IMR-90 (cell line): ENCODE measurements at regions not wholly inside any gene's neighbourhood (a gene's known extent, or its start where the extent isn't known, plus 50 kb on each side); places are given as distances from the start of the nearest gene placed in this dataset.

Experiments
- ATAC-seq: fragments of 200-7000 bp; cut with Tn5 transposase; 2 replicates; pipeline ENCODE4 v1.9.1; 2020; ENCODE audit warnings: low read depth, mild to moderate bottlenecking, moderate library complexity
- BruUV-seq: library from RNA; stranded (reverse); fragments of 400-500 nt; replicated peaks from 2 replicates; lab custom pipeline; 2021; lab: Mats Ljungman, UMichigan
- CTCF ChIA-PET: fragments of 300-600 bp; formaldehyde crosslinking; extraction: SDS; loops from one replicate; lab custom pipeline; 2021; ENCODE audit warnings: antibody characterized with exemption; lab: Yijun Ruan, JAX
- POLR2A ChIA-PET: fragments of 300-600 bp; sonication (Branson Sonifier 250); formaldehyde crosslinking; loops from one replicate; lab custom pipeline; 2022; ENCODE audit warnings: antibody characterized with exemption; ENCODE audit not compliant: unreplicated experiment; lab: Charles Lee
- DNase-seq: peaks from one replicate; pipeline ENCODE4 v3.0.0; 2013
- H2AFZ ChIP-seq: replicated peaks from 2 replicates; pipeline ENCODE3; 2013; ENCODE audit warnings: low read length, mild to moderate bottlenecking; ENCODE audit not compliant: poor library complexity
- H2AK5ac ChIP-seq: 2 replicates; pipeline ENCODE4 v1.6.1; 2013; ENCODE audit warnings: low read depth, low read length, inconsistent platforms
- H2AK9ac ChIP-seq: replicated peaks from 2 replicates; pipeline ENCODE3; 2013; ENCODE audit warnings: mild to moderate bottlenecking, low read depth, low read length, moderate library complexity; ENCODE audit not compliant: poor library complexity
- H2BK120ac ChIP-seq: 2 replicates; pipeline ENCODE4 v1.6.1; 2013; ENCODE audit warnings: low read depth, low read length, inconsistent platforms
- H2BK15ac ChIP-seq: 3 replicates; pipeline ENCODE4 v1.6.1; 2013; ENCODE audit warnings: low read depth, low read length, inconsistent platforms
- H2BK20ac ChIP-seq: 2 replicates; pipeline ENCODE4 v1.6.1; 2013; ENCODE audit warnings: low read depth, mild to moderate bottlenecking, inconsistent platforms, low read length, moderate library complexity
- H2BK5ac ChIP-seq: 2 replicates; pipeline ENCODE4 v1.6.1; 2013; ENCODE audit warnings: mild to moderate bottlenecking, low read depth, low read length, inconsistent platforms; ENCODE audit not compliant: poor library complexity, severe bottlenecking
- H3K14ac ChIP-seq: replicated peaks from 2 replicates; pipeline ENCODE4 v1.6.1; 2013; ENCODE audit warnings: low read depth, low read length, inconsistent platforms
- H3K18ac ChIP-seq: 2 replicates; pipeline ENCODE4 v1.6.1; 2013; ENCODE audit warnings: low read depth, low read length, control low read depth
- H3K23ac ChIP-seq: 2 replicates; pipeline ENCODE4 v1.6.1; 2013; ENCODE audit warnings: low read depth, low read length, inconsistent platforms
- H3K27ac ChIP-seq: 2 replicates; pipeline ENCODE4 v1.5.1; 2013; ENCODE audit warnings: mild to moderate bottlenecking, control low read depth, low read length; ENCODE audit not compliant: insufficient read depth
- H3K27me3 ChIP-seq: 2 replicates; pipeline ENCODE4 v1.6.1; 2013; ENCODE audit warnings: low read length; ENCODE audit not compliant: control insufficient read depth, insufficient read depth
- H3K36me3 ChIP-seq: 2 replicates; pipeline ENCODE4 v1.6.1; 2013; ENCODE audit warnings: low read length, mixed read lengths; ENCODE audit not compliant: control insufficient read depth, insufficient read depth
- H3K4ac ChIP-seq: 2 replicates; pipeline ENCODE4 v1.6.1; 2013; ENCODE audit warnings: low read depth, low read length, inconsistent platforms
- H3K4me1 ChIP-seq: 2 replicates; pipeline ENCODE4 v1.6.1; 2013; ENCODE audit warnings: low read length, mixed read lengths; ENCODE audit not compliant: control insufficient read depth, insufficient read depth
- H3K4me2 ChIP-seq: 2 replicates; pipeline ENCODE4 v1.6.1; 2013; ENCODE audit warnings: low read depth, mild to moderate bottlenecking, control low read depth, low read length, moderate library complexity
- H3K4me3 ChIP-seq: 2 replicates; pipeline ENCODE4 v1.5.1; 2013; ENCODE audit warnings: low read depth, mild to moderate bottlenecking, control low read depth, low read length, moderate library complexity; ENCODE audit not compliant: insufficient read depth
- H3K56ac ChIP-seq: 2 replicates; pipeline ENCODE4 v1.6.1; 2013; ENCODE audit warnings: low read length, inconsistent platforms; ENCODE audit not compliant: insufficient read depth; ENCODE audit errors: extremely low read depth
- H3K79me1 ChIP-seq, 2 experiments: 2 replicates each; pipeline ENCODE4 v1.6.1; 2013; ENCODE audit warnings: low read length in 2 of 2, inconsistent platforms in 1 of 2, low read depth in 1 of 2
- H3K9ac ChIP-seq: 2 replicates; pipeline ENCODE4 v1.6.1; 2013; ENCODE audit warnings: low read depth, low read length, control low read depth
- H3K9me1 ChIP-seq: 2 replicates; pipeline ENCODE4 v1.6.1; 2013; ENCODE audit warnings: low read length, inconsistent platforms; ENCODE audit not compliant: insufficient read depth
- H3K9me3 ChIP-seq: 2 replicates; pipeline ENCODE4 v1.6.1; 2013; ENCODE audit warnings: low read length; ENCODE audit not compliant: control insufficient read depth, insufficient read depth
- H4K20me1 ChIP-seq: 2 replicates; pipeline ENCODE4 v1.6.1; 2013; ENCODE audit warnings: low read length, inconsistent platforms; ENCODE audit not compliant: insufficient read depth
- H4K5ac ChIP-seq: 2 replicates; pipeline ENCODE4 v1.6.1; 2013; ENCODE audit warnings: mild to moderate bottlenecking, low read depth, low read length, control low read depth
- H4K8ac ChIP-seq, 2 experiments: 2 replicates each; pipeline ENCODE4 v1.6.1; 2013; ENCODE audit warnings: low read depth in 2 of 2, low read length in 2 of 2, control low read depth in 1 of 2, inconsistent platforms in 1 of 2
- H4K91ac ChIP-seq: 2 replicates; pipeline ENCODE4 v1.6.1; 2013; ENCODE audit warnings: low read depth, low read length, inconsistent platforms; ENCODE audit not compliant: insufficient read depth
- BHLHE40 ChIP-seq: fragments of 150-350 bp; IDR thresholded peaks from 2 replicates; pipeline ENCODE4 v1.6.1; 2016; ENCODE audit warnings: mild to moderate bottlenecking, low read depth, low read length
- CEBPB ChIP-seq: IDR thresholded peaks from 2 replicates; pipeline ENCODE4 v1.6.1; 2012; ENCODE audit warnings: low read depth, low read length, improper control_type of control experiment
- CHD1 ChIP-seq: IDR thresholded peaks from 2 replicates; pipeline ENCODE4 v1.6.1; 2012; ENCODE audit warnings: low read depth, low read length, improper control_type of control experiment
- FOS ChIP-seq: fragments of 150-350 bp; IDR thresholded peaks from 2 replicates; pipeline ENCODE4 v1.6.1; 2016; ENCODE audit warnings: low read depth, low read length
- MAFK ChIP-seq: IDR thresholded peaks from 2 replicates; pipeline ENCODE4 v1.6.1; 2012; ENCODE audit warnings: low read depth, low read length, improper control_type of control experiment
- MAZ ChIP-seq: IDR thresholded peaks from 2 replicates; pipeline ENCODE4 v1.6.1; 2012; ENCODE audit warnings: low read depth, mild to moderate bottlenecking, low read length, improper control_type of control experiment, moderate library complexity, borderline replicate concordance
- MXI1 ChIP-seq: IDR thresholded peaks from 2 replicates; pipeline ENCODE4 v1.6.1; 2012; ENCODE audit warnings: low read depth, mild to moderate bottlenecking, low read length, moderate library complexity, borderline replicate concordance
- NFE2L2 ChIP-seq: fragments of 150-350 bp; IDR thresholded peaks from 2 replicates; pipeline ENCODE4 v1.6.1; 2016; ENCODE audit warnings: low read depth, mild to moderate bottlenecking, low read length
- POLR2A ChIP-seq: IDR thresholded peaks from 2 replicates; pipeline ENCODE4 v1.6.1; 2012; ENCODE audit warnings: mild to moderate bottlenecking, low read depth, low read length
- RAD21 ChIP-seq: IDR thresholded peaks from 2 replicates; pipeline ENCODE4 v1.6.1; 2012; ENCODE audit warnings: low read length, improper control_type of control experiment
- RFX5 ChIP-seq: IDR thresholded peaks from 2 replicates; pipeline ENCODE4 v1.8.0; 2012; ENCODE audit warnings: low read depth, mild to moderate bottlenecking, low read length, moderate library complexity
- SMC3 ChIP-seq: fragments of 150-350 bp; IDR thresholded peaks from 2 replicates; pipeline ENCODE4 v1.6.1; 2016; ENCODE audit warnings: low read depth, mild to moderate bottlenecking, antibody characterized with exemption, low read length, moderate library complexity
- WGBS, 2 experiments: methylation state at CpG; one replicate each; pipeline versions ENCODE4 v1.1.5 to v1.1.7; 2013; ENCODE audit warnings: missing lambda C conversion rate in 2 of 2; ENCODE audit not compliant: insufficient read length in 1 of 2; ENCODE audit errors: extremely low coverage in 2 of 2; 5-methylcytosine and 5-hydroxymethylcytosine counted together
- dilution Hi-C: fragments of 300-500 bp; cut with HindIII; formaldehyde crosslinking; loops from one replicate; pipeline ENCODE4 v1.14.3; 2018; ENCODE audit warnings: low sequenced_read_pairs; ENCODE audit not compliant: unreplicated experiment
- in situ Hi-C: fragments of 300-500 bp; cut with MboI; formaldehyde crosslinking; loops from 3 replicates; pipeline ENCODE4 v1.14.3; 2019; ENCODE audit warnings: low sequenced_read_pairs, inconsistent platforms, mixed read lengths
- intact Hi-C: fragments of 100-400 bp; cut with micrococcal nuclease; formaldehyde crosslinking; loops from 2 replicates; pipeline ENCODE4 v1.10.0; 2022
- TF ChIP-seq, protein P1 (sequence below): fragments of 150-350 bp; IDR thresholded peaks from 2 replicates; pipeline ENCODE4 v1.6.1; 2016; ENCODE audit warnings: low read depth, mild to moderate bottlenecking, low read length, moderate library complexity, borderline replicate concordance
- TF ChIP-seq, protein P2 (sequence below): conservative IDR thresholded peaks from 2 replicates; pipeline ENCODE4 v1.5.1; 2012; ENCODE audit warnings: mild to moderate bottlenecking, low read depth, low read length, improper control_type of control experiment
- TF ChIP-seq, protein P3 (sequence below): fragments of 150-350 bp; IDR thresholded peaks from 2 replicates; pipeline ENCODE4 v1.6.1; 2017; ENCODE audit warnings: mild to moderate bottlenecking, antibody characterized with exemption, low read length, low read depth

DNA sequence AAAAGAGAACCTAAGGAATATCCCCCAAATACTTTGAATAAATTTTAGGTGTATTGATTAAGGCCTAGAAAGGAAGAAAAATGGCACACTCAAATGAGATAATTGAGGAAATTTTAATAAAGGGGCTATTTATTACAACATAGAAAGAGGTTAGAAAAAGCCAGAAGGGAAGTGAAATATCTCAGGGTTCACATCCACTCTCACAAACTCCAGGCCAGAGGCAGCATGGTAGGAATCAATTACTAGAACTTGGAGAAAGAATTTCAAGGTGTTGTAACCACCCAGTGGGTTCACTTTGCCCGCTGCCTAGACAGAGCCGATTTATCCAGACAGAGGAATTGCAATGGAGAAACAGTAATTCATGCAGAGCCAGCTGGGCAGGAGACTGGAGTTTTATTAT is 617.5 kb upstream of the ACVR2A start:
- dilution Hi-C loops, result no loop called here
- no TSS peak for BruUV-seq
- no peak overlapping the region for H2BK120ac ChIP-seq
- H3K18ac ChIP-seq, result no peak overlapping the region
- H2BK5ac ChIP-seq, result no peak overlapping the region
- no peaks in the 10 kb centered on the region for H3K4me1 ChIP-seq
- H2BK15ac ChIP-seq, result no peak overlapping the region
- no peak overlapping the region for H2BK20ac ChIP-seq
- intact Hi-C loops, result no loop called here
- no peak for DNase-seq
- no peaks in the 10 kb centered on the region for H3K9me1 ChIP-seq
- no peak overlapping the region for H2AK5ac ChIP-seq
- in situ Hi-C loops, result no loop called here
- no peak overlapping the region for H4K91ac ChIP-seq
- H3K56ac ChIP-seq, result no peak overlapping the region
- no peaks in the 10 kb centered on the region for H4K20me1 ChIP-seq
- H3K79me1 ChIP-seq, result no peaks in the 10 kb centered on the region
- peaks cover 2% of the 10 kb centered on the region; the same call in 1 of the 2 replicates for H3K9me3 ChIP-seq
- H3K27me3 ChIP-seq, result no peaks in the 10 kb centered on the region
- no peak overlapping the region for H3K4ac ChIP-seq
- TF ChIP-seq NFE2L2 (no peak), POLR2A (no peak), SMC3 (no peak), MAFK (no peak), BHLHE40 (no peak), RFX5 (no peak), FOS (no peak), CHD1 (no peak), RAD21 (no peak), MAZ (no peak), MXI1 (no peak), CEBPB (no peak)
- TF ChIP-seq, protein P1, sequence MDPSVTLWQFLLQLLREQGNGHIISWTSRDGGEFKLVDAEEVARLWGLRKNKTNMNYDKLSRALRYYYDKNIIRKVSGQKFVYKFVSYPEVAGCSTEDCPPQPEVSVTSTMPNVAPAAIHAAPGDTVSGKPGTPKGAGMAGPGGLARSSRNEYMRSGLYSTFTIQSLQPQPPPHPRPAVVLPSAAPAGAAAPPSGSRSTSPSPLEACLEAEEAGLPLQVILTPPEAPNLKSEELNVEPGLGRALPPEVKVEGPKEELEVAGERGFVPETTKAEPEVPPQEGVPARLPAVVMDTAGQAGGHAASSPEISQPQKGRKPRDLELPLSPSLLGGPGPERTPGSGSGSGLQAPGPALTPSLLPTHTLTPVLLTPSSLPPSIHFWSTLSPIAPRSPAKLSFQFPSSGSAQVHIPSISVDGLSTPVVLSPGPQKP, result no peak
- TF ChIP-seq, protein P2, sequence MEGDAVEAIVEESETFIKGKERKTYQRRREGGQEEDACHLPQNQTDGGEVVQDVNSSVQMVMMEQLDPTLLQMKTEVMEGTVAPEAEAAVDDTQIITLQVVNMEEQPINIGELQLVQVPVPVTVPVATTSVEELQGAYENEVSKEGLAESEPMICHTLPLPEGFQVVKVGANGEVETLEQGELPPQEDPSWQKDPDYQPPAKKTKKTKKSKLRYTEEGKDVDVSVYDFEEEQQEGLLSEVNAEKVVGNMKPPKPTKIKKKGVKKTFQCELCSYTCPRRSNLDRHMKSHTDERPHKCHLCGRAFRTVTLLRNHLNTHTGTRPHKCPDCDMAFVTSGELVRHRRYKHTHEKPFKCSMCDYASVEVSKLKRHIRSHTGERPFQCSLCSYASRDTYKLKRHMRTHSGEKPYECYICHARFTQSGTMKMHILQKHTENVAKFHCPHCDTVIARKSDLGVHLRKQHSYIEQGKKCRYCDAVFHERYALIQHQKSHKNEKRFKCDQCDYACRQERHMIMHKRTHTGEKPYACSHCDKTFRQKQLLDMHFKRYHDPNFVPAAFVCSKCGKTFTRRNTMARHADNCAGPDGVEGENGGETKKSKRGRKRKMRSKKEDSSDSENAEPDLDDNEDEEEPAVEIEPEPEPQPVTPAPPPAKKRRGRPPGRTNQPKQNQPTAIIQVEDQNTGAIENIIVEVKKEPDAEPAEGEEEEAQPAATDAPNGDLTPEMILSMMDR, result no peak
- TF ChIP-seq, protein P3, sequence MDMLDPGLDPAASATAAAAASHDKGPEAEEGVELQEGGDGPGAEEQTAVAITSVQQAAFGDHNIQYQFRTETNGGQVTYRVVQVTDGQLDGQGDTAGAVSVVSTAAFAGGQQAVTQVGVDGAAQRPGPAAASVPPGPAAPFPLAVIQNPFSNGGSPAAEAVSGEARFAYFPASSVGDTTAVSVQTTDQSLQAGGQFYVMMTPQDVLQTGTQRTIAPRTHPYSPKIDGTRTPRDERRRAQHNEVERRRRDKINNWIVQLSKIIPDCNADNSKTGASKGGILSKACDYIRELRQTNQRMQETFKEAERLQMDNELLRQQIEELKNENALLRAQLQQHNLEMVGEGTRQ, result no peak
- H3K23ac ChIP-seq, result no peak overlapping the region
- no peak overlapping the region for H2AFZ ChIP-seq
- CTCF ChIA-PET, result no interaction called here
- POLR2A ChIA-PET, result no interaction called here
- H3K4me3 ChIP-seq, result no peak overlapping the region
- H2AK9ac ChIP-seq, result no peak overlapping the region
- no peak overlapping the region for H4K8ac ChIP-seq
- no peak overlapping the region for H4K5ac ChIP-seq
- H3K27ac ChIP-seq, result no peak overlapping the region
- no peak for ATAC-seq
- no peak overlapping the region for H3K14ac ChIP-seq
- H3K4me2 ChIP-seq, result no peak overlapping the region
- no CpG with 5 or more reads among the region's 2 CpGs for WGBS, 2 experiments
- H3K9ac ChIP-seq, result no peak overlapping the region
- no peaks in the 10 kb centered on the region for H3K36me3 ChIP-seq
